Astrocyte (in vitro differentiated cells and primary cell): ENCODE measurements at regions not wholly inside any gene's neighbourhood (a gene's known extent, or its start where the extent isn't known, plus 50 kb on each side); places are given as distances from the start of the nearest gene placed in this dataset.

ENCODE experiments used
- CTCF ChIP-seq: IDR thresholded peaks from 2 replicates; pipeline ENCODE4 v1.5.1; 2011; ENCODE audit warnings: low read depth, mild to moderate bottlenecking, inconsistent platforms, low read length, moderate library complexity; ENCODE audit not compliant: insufficient read depth
- EZH2 ChIP-seq: IDR thresholded peaks from 2 replicates; pipeline ENCODE4 v1.6.1; 2012; ENCODE audit warnings: mild to moderate bottlenecking, low read length, inconsistent platforms; ENCODE audit not compliant: insufficient read depth

GRCh38 chr9:7973123-7973522, 173.5 kb upstream of the DMAC1 start:
- no peak for TF ChIP-seq CTCF
- TF ChIP-seq EZH2: no peak
